ENCODE measurements at regions not wholly inside any gene's neighbourhood (a gene's known extent, or its start where the extent isn't known, plus 50 kb on each side); places are given as distances from the start of the nearest gene placed in this dataset.

DNA sequence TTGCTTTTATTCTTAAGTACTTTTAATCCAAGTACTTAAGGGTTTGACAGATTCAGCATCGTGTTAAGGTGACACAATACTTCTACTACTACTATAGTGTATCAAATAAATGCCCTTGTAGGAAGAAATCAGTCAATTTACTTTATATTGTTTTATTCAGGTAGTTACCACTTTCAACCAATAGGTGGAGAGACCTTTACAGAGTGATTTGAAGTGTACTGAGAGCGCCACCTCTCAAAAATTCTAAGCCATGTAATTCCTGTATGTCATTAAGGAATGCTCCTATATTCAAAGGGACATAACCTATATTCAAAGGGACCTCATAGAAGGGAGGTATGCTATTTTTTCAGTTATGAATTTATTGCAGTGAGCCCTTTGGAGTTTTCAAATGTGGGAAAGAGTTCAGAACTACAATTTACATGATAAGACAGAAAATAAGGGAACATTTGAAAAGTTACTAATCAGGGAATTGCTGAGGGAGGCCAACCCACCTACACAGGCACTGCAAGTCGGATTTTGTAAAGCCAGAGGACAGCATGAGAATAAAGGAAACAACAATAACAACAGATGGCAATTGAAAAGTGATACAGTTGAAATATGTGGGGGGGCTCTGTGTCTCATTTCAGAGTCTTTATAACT is 955.6 kb downstream of the TBC1D32 start:
- Mint-ChIP-seq H3K27me3 (ENCODE audit: low read depth) (no peaks in the 10 kb centered on the region), H3K9me3 (no peaks in the 10 kb centered on the region)

More for the DNA sequence above, 955.6 kb downstream of the TBC1D32 start:
- TF ChIP-seq, protein P1, sequence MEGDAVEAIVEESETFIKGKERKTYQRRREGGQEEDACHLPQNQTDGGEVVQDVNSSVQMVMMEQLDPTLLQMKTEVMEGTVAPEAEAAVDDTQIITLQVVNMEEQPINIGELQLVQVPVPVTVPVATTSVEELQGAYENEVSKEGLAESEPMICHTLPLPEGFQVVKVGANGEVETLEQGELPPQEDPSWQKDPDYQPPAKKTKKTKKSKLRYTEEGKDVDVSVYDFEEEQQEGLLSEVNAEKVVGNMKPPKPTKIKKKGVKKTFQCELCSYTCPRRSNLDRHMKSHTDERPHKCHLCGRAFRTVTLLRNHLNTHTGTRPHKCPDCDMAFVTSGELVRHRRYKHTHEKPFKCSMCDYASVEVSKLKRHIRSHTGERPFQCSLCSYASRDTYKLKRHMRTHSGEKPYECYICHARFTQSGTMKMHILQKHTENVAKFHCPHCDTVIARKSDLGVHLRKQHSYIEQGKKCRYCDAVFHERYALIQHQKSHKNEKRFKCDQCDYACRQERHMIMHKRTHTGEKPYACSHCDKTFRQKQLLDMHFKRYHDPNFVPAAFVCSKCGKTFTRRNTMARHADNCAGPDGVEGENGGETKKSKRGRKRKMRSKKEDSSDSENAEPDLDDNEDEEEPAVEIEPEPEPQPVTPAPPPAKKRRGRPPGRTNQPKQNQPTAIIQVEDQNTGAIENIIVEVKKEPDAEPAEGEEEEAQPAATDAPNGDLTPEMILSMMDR (conservative IDR thresholded peaks at IDR 0.05) = peak; percentile 87
- H3K79me1 ChIP-seq (ENCODE audit: insufficient read depth, low read depth, low read length, poor library complexity, severe bottlenecking) = no peaks in the 10 kb centered on the region
- H3K56ac ChIP-seq (ENCODE audit: insufficient read length, low read depth, low read length) = no peak overlapping the region
- H2AK5ac ChIP-seq (ENCODE audit: insufficient read length, low read length) = no peak overlapping the region
- H4K5ac ChIP-seq (ENCODE audit: insufficient read length, low read depth, low read length) = no peak overlapping the region
- H3K27me3 ChIP-seq (ENCODE audit: insufficient read depth, low read length) = no peaks in the 10 kb centered on the region
- Mint-ChIP-seq H3K27ac (no peak overlapping the region), H3K36me3 (ENCODE audit: insufficient read depth in 1 of 3, low read depth in 3 of 3) (no peaks in the 10 kb centered on the region), H3K4me1 (peaks cover 0 to 5% of the 10 kb centered on the region in 2 experiments; a peak in 1 of 4 replicates), H3K4me3 (no peak overlapping the region)
- H3T11ph ChIP-seq (ENCODE audit: low read length) = no peak overlapping the region
- H2BK15ac ChIP-seq (ENCODE audit: low read depth, low read length) = no peak overlapping the region
- DNase-seq = no peak
- no peaks in the 10 kb centered on the region for H3K9me3 ChIP-seq (ENCODE audit: control insufficient read depth, low read depth, low read length)
- no peak overlapping the region for H3K23ac ChIP-seq (ENCODE audit: insufficient read length, low read depth, low read length)
- H4K20me1 ChIP-seq (ENCODE audit: control insufficient read depth, insufficient read depth, insufficient read length) = no peaks in the 10 kb centered on the region
- H4K91ac ChIP-seq (ENCODE audit: insufficient read length, low read depth, low read length) = no peak overlapping the region
- H3K27ac ChIP-seq (ENCODE audit: insufficient read length, low read depth, low read length) = no peak overlapping the region
- H3K23me2 ChIP-seq (ENCODE audit: insufficient read length, low read depth, low read length, poor library complexity, severe bottlenecking) = no peaks in the 10 kb centered on the region
- H3K4me2 ChIP-seq (ENCODE audit: insufficient read depth, insufficient read length, low read length) = no peak overlapping the region
- H3K4me1 ChIP-seq (ENCODE audit: insufficient read depth, low read length) = no peaks in the 10 kb centered on the region
- H3K14ac ChIP-seq (ENCODE audit: insufficient read depth, low read length) = no peak overlapping the region
- no peaks in the 10 kb centered on the region for H3K79me2 ChIP-seq (ENCODE audit: insufficient read depth, low read length)
- no peak overlapping the region for H3K9ac ChIP-seq (ENCODE audit: extremely low read depth, insufficient read length, low read length)
- no peak overlapping the region for H2BK120ac ChIP-seq (ENCODE audit: low read depth, low read length, poor library complexity, severe bottlenecking)
- WGBS (ENCODE audit: extremely low coverage, insufficient read length, low lambda C conversion rate) = no CpG with 5 or more reads among the region's 3 CpGs
- H3K4ac ChIP-seq (ENCODE audit: low read depth, low read length) = no peak overlapping the region
- no peak overlapping the region for H4K8ac ChIP-seq (replicated peaks; ENCODE audit: insufficient read length, low read depth, low read length)
- no peak overlapping the region for H2BK5ac ChIP-seq (ENCODE audit: insufficient read length, low read length)
- H2BK12ac ChIP-seq (ENCODE audit: insufficient read length, low read depth, low read length) = no peak overlapping the region
- no peak overlapping the region for H3K18ac ChIP-seq (ENCODE audit: insufficient read length, low read depth, low read length)
- H2AFZ ChIP-seq (ENCODE audit: low read length) = no peak overlapping the region
- no peak overlapping the region for H2BK20ac ChIP-seq (ENCODE audit: low read depth, low read length, poor library complexity, severe bottlenecking)

Data from H9 (cell line).